ENCODE measurements at regions not wholly inside any gene's neighbourhood (a gene's known extent, or its start where the extent isn't known, plus 50 kb on each side); places are given as distances from the start of the nearest gene placed in this dataset.

DNA sequence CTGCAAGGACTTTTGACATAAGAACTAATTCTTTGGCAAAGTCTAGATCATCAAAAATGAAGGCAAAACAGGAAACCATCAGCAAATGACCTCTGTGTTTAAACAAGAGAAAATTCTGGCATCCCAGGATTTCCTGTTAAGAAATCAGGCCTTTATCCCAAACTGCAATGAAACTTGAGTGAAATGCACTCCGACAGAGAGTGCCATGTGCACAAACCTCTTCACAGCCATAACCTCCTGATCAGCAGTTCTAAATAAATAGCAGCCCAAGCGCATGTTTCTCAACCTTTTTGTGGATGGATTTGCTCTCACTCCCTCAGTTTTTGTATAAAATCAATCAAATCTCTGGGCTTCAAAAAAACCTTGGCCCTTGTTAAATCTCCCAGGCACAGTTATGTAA lies 107.7 kb upstream of the EEPD1 start:
- no peak for TF ChIP-seq GABPB1 (CRISPR knock-in tag; IDR thresholded peaks at IDR 0.05)
- TF ChIP-seq KAT7 (CRISPR knock-in tag; IDR thresholded peaks at IDR 0.05; ENCODE audit: borderline replicate concordance), result no peak
- TF ChIP-seq ELF2 (CRISPR knock-in tag; IDR thresholded peaks at IDR 0.05), result no peak
- TF ChIP-seq ZNF431 (CRISPR knock-in tag; IDR thresholded peaks at IDR 0.05), result no peak
- TF ChIP-seq CTCF (IDR thresholded peaks at IDR 0.05 in 2 of 3, conservative IDR thresholded peaks at IDR 0.05 in 1 of 3; ENCODE audit: insufficient read depth in 2 of 3, low read depth in 1 of 3, low read length in 3 of 3), result no peak
- TF ChIP-seq CEBPB (tag; IDR thresholded peaks at IDR 0.05), result no peak
- TF ChIP-seq RBBP5 (IDR thresholded peaks at IDR 0.05; ENCODE audit: borderline replicate concordance, insufficient read depth, low read length, poor library complexity, severe bottlenecking), result no peak
- TF ChIP-seq HNRNPH1 (optimal IDR thresholded peaks at IDR 0.05; ENCODE audit: low read depth, low read length), result no peak
- no peak for TF ChIP-seq JUN (IDR thresholded peaks at IDR 0.05; ENCODE audit: borderline replicate concordance, low read depth, low read length)
- no peak for TF ChIP-seq JUN (CRISPR knock-in tag; IDR thresholded peaks at IDR 0.05; ENCODE audit: borderline replicate concordance)
- no peak for TF ChIP-seq ZNF24 (IDR thresholded peaks at IDR 0.05)
- TF ChIP-seq MYC (IDR thresholded peaks at IDR 0.05; ENCODE audit: low read depth, low read length), result no peak
- TF ChIP-seq MYC (CRISPR knock-in tag; IDR thresholded peaks at IDR 0.05; ENCODE audit: borderline replicate concordance, low read depth), result no peak
